ENCODE measurements at regions not wholly inside any gene's neighbourhood (a gene's known extent, or its start where the extent isn't known, plus 50 kb on each side); places are given as distances from the start of the nearest gene placed in this dataset.

GRCh38 chr1:60742339-60742738 is 340.0 kb upstream of the NFIA start:
- H3K36me3 ChIP-seq (ENCODE audit: insufficient read depth, low read length) = no peaks in the 10 kb centered on the region
- H3K4me3 ChIP-seq (ENCODE audit: low read length) = no peak overlapping the region
- H3K9me3 Mint-ChIP-seq = no peaks in the 10 kb centered on the region
- no peaks in the 10 kb centered on the region for H3K27me3 ChIP-seq (ENCODE audit: insufficient read depth, low read length, poor library complexity, severe bottlenecking)
- POLR2A ChIA-PET = no interaction called here
- no peaks in the 10 kb centered on the region for H3K4me1 Mint-ChIP-seq
- H3K4me3 Mint-ChIP-seq = no peak overlapping the region
- H3K27ac Mint-ChIP-seq = no peak overlapping the region
- CTCF ChIA-PET = no interaction called here
- no peaks in the 10 kb centered on the region for H3K4me1 ChIP-seq (ENCODE audit: insufficient read depth, low read length)
- H3K36me3 Mint-ChIP-seq = no peaks in the 10 kb centered on the region
- no peaks in the 10 kb centered on the region for H3K9me3 ChIP-seq (ENCODE audit: low read length)
- H3K27ac ChIP-seq (ENCODE audit: low read depth, low read length) = no peak overlapping the region
- DNase-seq = no peak
- no peaks in the 10 kb centered on the region for H3K27me3 Mint-ChIP-seq

GRCh38 chr1:60740154-60740553 is 342.2 kb upstream of the NFIA start:
- Histone ChIP-seq H3K4me3 (ENCODE audit: low read length) (no peak overlapping the region), H3K9me3 (ENCODE audit: low read length) (no peaks in the 10 kb centered on the region), H3K27me3 (ENCODE audit: insufficient read depth, low read length, poor library complexity, severe bottlenecking) (no peaks in the 10 kb centered on the region), H3K27ac (ENCODE audit: low read depth, low read length) (no peak overlapping the region), H3K4me1 (ENCODE audit: insufficient read depth, low read length) (no peaks in the 10 kb centered on the region), H3K36me3 (ENCODE audit: insufficient read depth, low read length) (no peaks in the 10 kb centered on the region)
- Mint-ChIP-seq H3K36me3 (no peaks in the 10 kb centered on the region), H3K4me3 (no peak overlapping the region), H3K9me3 (no peaks in the 10 kb centered on the region), H3K27me3 (no peaks in the 10 kb centered on the region), H3K27ac (no peak overlapping the region), H3K4me1 (no peaks in the 10 kb centered on the region)
- ChIA-PET CTCF (no interaction called here), POLR2A (no interaction called here)
- no peak for DNase-seq

- H3K27ac ChIP-seq (ENCODE audit: low read depth, low read length) = no peak overlapping the region
- no peaks in the 10 kb centered on the region for H3K36me3 ChIP-seq (ENCODE audit: insufficient read depth, low read length)
- no peaks in the 10 kb centered on the region for H3K4me1 ChIP-seq (ENCODE audit: insufficient read depth, low read length)
- Mint-ChIP-seq H3K27ac (no peak overlapping the region), H3K27me3 (no peaks in the 10 kb centered on the region), H3K4me1 (no peaks in the 10 kb centered on the region), H3K9me3 (no peaks in the 10 kb centered on the region), H3K36me3 (no peaks in the 10 kb centered on the region), H3K4me3 (no peak overlapping the region)
- H3K9me3 ChIP-seq (ENCODE audit: low read length) = no peaks in the 10 kb centered on the region
- H3K27me3 ChIP-seq (ENCODE audit: insufficient read depth, low read length, poor library complexity, severe bottlenecking) = no peaks in the 10 kb centered on the region
- POLR2A ChIA-PET = no interaction called here
- CTCF ChIA-PET = no interaction called here
- DNase-seq = no peak
- no peak overlapping the region for H3K4me3 ChIP-seq (ENCODE audit: low read length)
Measured at GRCh38 chr1:60739729-60740128, 342.6 kb upstream of the NFIA start.

- Mint-ChIP-seq H3K4me1 (no peaks in the 10 kb centered on the region), H3K4me3 (no peak overlapping the region), H3K27ac (no peak overlapping the region), H3K27me3 (peaks cover 0 to 3% of the 10 kb centered on the region in 2 donors), H3K36me3 (no peaks in the 10 kb centered on the region), H3K9me3 (peaks cover 0 to 3% (median 0%) of the 10 kb centered on the region in 5 donors)
- no peak overlapping the region for H3K4me3 ChIP-seq (ENCODE audit: low read length)
- no peaks in the 10 kb centered on the region for H3K4me1 ChIP-seq (ENCODE audit: insufficient read depth, low read length)
- H3K27me3 ChIP-seq (ENCODE audit: insufficient read depth, low read length, poor library complexity, severe bottlenecking) = no peaks in the 10 kb centered on the region
- no peaks in the 10 kb centered on the region for H3K9me3 ChIP-seq (ENCODE audit: low read length)
- ChIA-PET CTCF (no interaction called here), POLR2A (no interaction called here)
- no peaks in the 10 kb centered on the region for H3K36me3 ChIP-seq (ENCODE audit: insufficient read depth, low read length)
- no peak for DNase-seq
- H3K27ac ChIP-seq (ENCODE audit: low read depth, low read length) = no peak overlapping the region
Measured at GRCh38 chr1:60732977-60733401, 349.4 kb upstream of the NFIA start.

- Histone ChIP-seq H3K36me3 (ENCODE audit: insufficient read depth, low read length) (no peaks in the 10 kb centered on the region), H3K4me3 (ENCODE audit: low read length) (no peak overlapping the region), H3K4me1 (ENCODE audit: insufficient read depth, low read length) (no peaks in the 10 kb centered on the region), H3K9me3 (ENCODE audit: low read length) (no peaks in the 10 kb centered on the region), H3K27ac (ENCODE audit: low read depth, low read length) (no peak overlapping the region), H3K27me3 (ENCODE audit: insufficient read depth, low read length, poor library complexity, severe bottlenecking) (no peaks in the 10 kb centered on the region)
- Mint-ChIP-seq H3K27me3 (peaks cover 0 to 3% of the 10 kb centered on the region in 2 donors), H3K4me1 (no peaks in the 10 kb centered on the region), H3K27ac (no peak overlapping the region), H3K4me3 (no peak overlapping the region), H3K9me3 (peaks cover 0 to 3% (median 0%) of the 10 kb centered on the region in 5 donors), H3K36me3 (no peaks in the 10 kb centered on the region)
- no peak for DNase-seq
- ChIA-PET CTCF (no interaction called here), POLR2A (no interaction called here)
Measured at GRCh38 chr1:60731321-60731720, 351.0 kb upstream of the NFIA start.

- Histone ChIP-seq H3K36me3 (ENCODE audit: insufficient read depth, low read length) (no peaks in the 10 kb centered on the region), H3K27ac (ENCODE audit: low read depth, low read length) (no peak overlapping the region), H3K4me1 (ENCODE audit: insufficient read depth, low read length) (no peaks in the 10 kb centered on the region), H3K4me3 (ENCODE audit: low read length) (no peak overlapping the region), H3K27me3 (ENCODE audit: insufficient read depth, low read length, poor library complexity, severe bottlenecking) (no peaks in the 10 kb centered on the region), H3K9me3 (ENCODE audit: low read length) (no peaks in the 10 kb centered on the region)
- Mint-ChIP-seq H3K27ac (no peak overlapping the region), H3K27me3 (peaks cover 3 to 4% of the 10 kb centered on the region in 2 donors), H3K4me1 (no peaks in the 10 kb centered on the region), H3K9me3 (peaks cover 0 to 6% (median 0%) of the 10 kb centered on the region in 5 donors), H3K36me3 (peaks cover 0 to 3% (median 0%) of the 10 kb centered on the region in 3 donors), H3K4me3 (no peak overlapping the region)
- POLR2A ChIA-PET = no interaction called here
- CTCF ChIA-PET = no interaction called here
- no peak for DNase-seq
Measured at GRCh38 chr1:60727552-60727951, 354.8 kb upstream of the NFIA start.

- Mint-ChIP-seq H3K36me3 (no peaks in the 10 kb centered on the region), H3K27me3 (no peaks in the 10 kb centered on the region), H3K27ac (no peak overlapping the region), H3K4me1 (no peaks in the 10 kb centered on the region), H3K9me3 (peaks cover 0 to 11% (median 0%) of the 10 kb centered on the region in 5 donors), H3K4me3 (no peak overlapping the region)
- Histone ChIP-seq H3K4me3 (ENCODE audit: low read length) (no peak overlapping the region), H3K4me1 (ENCODE audit: insufficient read depth, low read length) (no peaks in the 10 kb centered on the region), H3K9me3 (ENCODE audit: low read length) (no peaks in the 10 kb centered on the region), H3K36me3 (ENCODE audit: insufficient read depth, low read length) (no peaks in the 10 kb centered on the region), H3K27ac (ENCODE audit: low read depth, low read length) (no peak overlapping the region), H3K27me3 (ENCODE audit: insufficient read depth, low read length, poor library complexity, severe bottlenecking) (no peaks in the 10 kb centered on the region)
- POLR2A ChIA-PET = no interaction called here
- DNase-seq = no peak
- CTCF ChIA-PET = no interaction called here
Measured at GRCh38 chr1:60716472-60716871, 365.9 kb upstream of the NFIA start.

- Mint-ChIP-seq H3K9me3 (peaks cover 0 to 13% (median 0%) of the 10 kb centered on the region in 5 donors), H3K27me3 (no peaks in the 10 kb centered on the region), H3K4me3 (no peak overlapping the region), H3K4me1 (no peaks in the 10 kb centered on the region), H3K27ac (no peak overlapping the region), H3K36me3 (no peaks in the 10 kb centered on the region)
- Histone ChIP-seq H3K27me3 (ENCODE audit: insufficient read depth, low read length, poor library complexity, severe bottlenecking) (no peaks in the 10 kb centered on the region), H3K36me3 (ENCODE audit: insufficient read depth, low read length) (no peaks in the 10 kb centered on the region), H3K27ac (ENCODE audit: low read depth, low read length) (no peak overlapping the region), H3K9me3 (ENCODE audit: low read length) (no peaks in the 10 kb centered on the region), H3K4me1 (ENCODE audit: insufficient read depth, low read length) (no peaks in the 10 kb centered on the region), H3K4me3 (ENCODE audit: low read length) (no peak overlapping the region)
- DNase-seq = no peak
- POLR2A ChIA-PET = no interaction called here
- CTCF ChIA-PET = no interaction called here
Measured at GRCh38 chr1:60715970-60716369, 366.4 kb upstream of the NFIA start.

GRCh38 chr1:60709426-60709825 is 372.9 kb upstream of the NFIA start:
- DNase-seq = no peak
- POLR2A ChIA-PET = no interaction called here
- Mint-ChIP-seq H3K36me3 (no peaks in the 10 kb centered on the region), H3K9me3 (peaks cover 0 to 28% (median 0%) of the 10 kb centered on the region in 5 donors), H3K4me1 (no peaks in the 10 kb centered on the region), H3K27ac (no peak overlapping the region), H3K27me3 (peaks cover 0 to 2% of the 10 kb centered on the region in 2 donors), H3K4me3 (no peak overlapping the region)
- CTCF ChIA-PET = no interaction called here
- no peak overlapping the region for H3K4me3 ChIP-seq (ENCODE audit: low read length)
- H3K36me3 ChIP-seq (ENCODE audit: insufficient read depth, low read length) = no peaks in the 10 kb centered on the region
- H3K4me1 ChIP-seq (ENCODE audit: insufficient read depth, low read length) = no peaks in the 10 kb centered on the region
- H3K27ac ChIP-seq (ENCODE audit: low read depth, low read length) = no peak overlapping the region
- no peaks in the 10 kb centered on the region for H3K9me3 ChIP-seq (ENCODE audit: low read length)
- no peaks in the 10 kb centered on the region for H3K27me3 ChIP-seq (ENCODE audit: insufficient read depth, low read length, poor library complexity, severe bottlenecking)

All from CD8-positive, alpha-beta memory T cell (primary cell).